A549 (cell line): ENCODE measurements at regions not wholly inside any gene's neighbourhood (a gene's known extent, or its start where the extent isn't known, plus 50 kb on each side); places are given as distances from the start of the nearest gene placed in this dataset.

Source experiments
- CHD2 ChIP-seq: fragments of 150-350 bp; IDR thresholded peaks from 2 replicates; pipeline ENCODE4 v1.6.1; 2014; ENCODE audit warnings: low read length; ENCODE audit not compliant: partially characterized antibody
- CTCF ChIP-seq: fragments of >200 bp; sonication (Bioruptor Twin); formaldehyde crosslinking; IDR thresholded peaks from 3 replicates; pipeline ENCODE4 v1.5.1; 2016
- FOSL2 ChIP-seq, 2 experiments: fragments of 450-650 bp in 1 of 2; fragments of >200 bp in 1 of 2; sonication (Bioruptor Twin) in 1 of 2; formaldehyde crosslinking; IDR thresholded peaks; 2 replicates each; pipeline versions ENCODE4 v1.5.0 to v1.6.1; 2016 to 2020; ENCODE audit warnings: mild to moderate bottlenecking in 1 of 2, moderate library complexity in 1 of 2
- MAFK ChIP-seq: fragments of 450-650 bp; IDR thresholded peaks from 2 replicates; pipeline ENCODE4 v1.6.1; 2014; ENCODE audit not compliant: partially characterized antibody
- RAD21 ChIP-seq, 2 experiments: fragments of >200 bp in 1 of 2; sonication (Bioruptor Twin) in 1 of 2; formaldehyde crosslinking in 1 of 2; IDR thresholded peaks in 1 of 2; conservative IDR thresholded peaks in 1 of 2; 2 replicates in 1 of 2; 3 replicates in 1 of 2; pipeline ENCODE4 v1.6.1; 2012 to 2018; ENCODE audit warnings: inconsistent platforms in 1 of 2

GRCh38 chr9:111743275-111743674 lies 51.5 kb downstream of the SHOC1 start:
- TF ChIP-seq CTCF = no peak
- peak; percentile 86 for TF ChIP-seq FOSL2 (IDR thresholded peaks at IDR 0.05)
- TF ChIP-seq FOSL2 (CRISPR knock-in tag; IDR thresholded peaks at IDR 0.05) = peak; percentile 92
- TF ChIP-seq MAFK = no peak
- no peak for TF ChIP-seq CHD2
- 0 out of 5 replicates have a peak, but pooled peaks of 1 of the 2 experiments have one; percentile 22 for TF ChIP-seq RAD21 (conservative IDR thresholded peaks at IDR 0.05 in 1 of 2, IDR thresholded peaks at IDR 0.05 in 1 of 2)
